ENCODE measurements at regions not wholly inside any gene's neighbourhood (a gene's known extent, or its start where the extent isn't known, plus 50 kb on each side); places are given as distances from the start of the nearest gene placed in this dataset.

DNA sequence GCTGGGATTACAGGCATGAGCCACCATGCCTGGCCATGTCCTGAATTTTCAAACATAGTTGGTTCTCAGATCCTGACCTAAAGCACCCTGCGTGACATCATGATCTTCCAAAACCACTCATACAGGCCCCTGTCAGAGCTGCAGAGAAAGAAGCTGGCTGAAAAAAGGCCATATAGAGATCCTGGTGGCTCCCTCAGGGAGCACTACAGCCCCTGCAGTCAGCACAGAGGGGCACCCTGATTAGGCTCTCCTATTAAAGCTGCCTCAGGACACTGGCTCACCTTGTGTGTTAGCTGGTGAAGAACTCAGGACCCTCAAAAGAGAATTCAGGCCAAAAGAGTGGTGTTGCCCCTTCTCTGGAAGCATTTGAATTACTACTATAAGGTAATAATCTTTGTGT is 249.7 kb upstream of the MCTP2 start:
- no peak for DNase-seq (ENCODE audit: low read depth, low spot score)
- in situ Hi-C loops (cut with HindIII; ENCODE audit: low sequenced_read_pairs) = no loop called here
- no peak overlapping the region for H3K4me3 ChIP-seq (ENCODE audit: low read depth, low read length)
- TF ChIP-seq, protein P1, sequence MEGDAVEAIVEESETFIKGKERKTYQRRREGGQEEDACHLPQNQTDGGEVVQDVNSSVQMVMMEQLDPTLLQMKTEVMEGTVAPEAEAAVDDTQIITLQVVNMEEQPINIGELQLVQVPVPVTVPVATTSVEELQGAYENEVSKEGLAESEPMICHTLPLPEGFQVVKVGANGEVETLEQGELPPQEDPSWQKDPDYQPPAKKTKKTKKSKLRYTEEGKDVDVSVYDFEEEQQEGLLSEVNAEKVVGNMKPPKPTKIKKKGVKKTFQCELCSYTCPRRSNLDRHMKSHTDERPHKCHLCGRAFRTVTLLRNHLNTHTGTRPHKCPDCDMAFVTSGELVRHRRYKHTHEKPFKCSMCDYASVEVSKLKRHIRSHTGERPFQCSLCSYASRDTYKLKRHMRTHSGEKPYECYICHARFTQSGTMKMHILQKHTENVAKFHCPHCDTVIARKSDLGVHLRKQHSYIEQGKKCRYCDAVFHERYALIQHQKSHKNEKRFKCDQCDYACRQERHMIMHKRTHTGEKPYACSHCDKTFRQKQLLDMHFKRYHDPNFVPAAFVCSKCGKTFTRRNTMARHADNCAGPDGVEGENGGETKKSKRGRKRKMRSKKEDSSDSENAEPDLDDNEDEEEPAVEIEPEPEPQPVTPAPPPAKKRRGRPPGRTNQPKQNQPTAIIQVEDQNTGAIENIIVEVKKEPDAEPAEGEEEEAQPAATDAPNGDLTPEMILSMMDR (IDR thresholded peaks at IDR 0.05; ENCODE audit: low read depth, low read length) = no peak

DNA sequence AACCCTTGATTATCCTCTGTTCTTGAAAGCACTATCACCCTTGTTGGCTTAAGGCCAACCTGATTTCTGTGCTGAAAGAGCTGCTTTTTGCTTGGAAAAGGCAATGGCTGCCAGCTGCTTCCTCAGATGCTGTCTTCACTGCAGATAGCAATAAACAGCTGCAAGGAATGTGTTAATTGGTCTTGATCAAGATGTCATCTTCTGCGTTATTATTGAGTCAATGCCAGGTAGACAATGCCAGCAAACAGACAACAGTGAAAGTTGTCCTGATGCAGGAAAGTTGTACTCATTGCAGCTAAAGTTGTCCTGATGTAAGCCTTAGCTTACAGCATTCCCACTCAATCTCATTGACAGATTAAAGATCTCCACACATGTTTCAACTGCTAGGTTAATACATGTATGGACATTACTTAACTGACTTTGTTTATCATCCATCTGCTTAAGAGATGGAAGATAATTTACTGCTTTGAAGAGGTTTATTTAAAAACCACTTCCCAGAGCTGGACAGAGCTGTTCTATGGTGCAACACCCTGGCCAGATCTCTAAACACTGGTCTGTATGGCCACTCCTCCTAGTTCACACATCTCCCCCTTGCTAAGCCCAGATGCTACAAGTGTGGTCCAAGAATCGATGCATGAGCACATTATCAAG is 251.0 kb upstream of the MCTP2 start:
- in situ Hi-C loops (cut with HindIII; ENCODE audit: low sequenced_read_pairs) = no loop called here

DNA sequence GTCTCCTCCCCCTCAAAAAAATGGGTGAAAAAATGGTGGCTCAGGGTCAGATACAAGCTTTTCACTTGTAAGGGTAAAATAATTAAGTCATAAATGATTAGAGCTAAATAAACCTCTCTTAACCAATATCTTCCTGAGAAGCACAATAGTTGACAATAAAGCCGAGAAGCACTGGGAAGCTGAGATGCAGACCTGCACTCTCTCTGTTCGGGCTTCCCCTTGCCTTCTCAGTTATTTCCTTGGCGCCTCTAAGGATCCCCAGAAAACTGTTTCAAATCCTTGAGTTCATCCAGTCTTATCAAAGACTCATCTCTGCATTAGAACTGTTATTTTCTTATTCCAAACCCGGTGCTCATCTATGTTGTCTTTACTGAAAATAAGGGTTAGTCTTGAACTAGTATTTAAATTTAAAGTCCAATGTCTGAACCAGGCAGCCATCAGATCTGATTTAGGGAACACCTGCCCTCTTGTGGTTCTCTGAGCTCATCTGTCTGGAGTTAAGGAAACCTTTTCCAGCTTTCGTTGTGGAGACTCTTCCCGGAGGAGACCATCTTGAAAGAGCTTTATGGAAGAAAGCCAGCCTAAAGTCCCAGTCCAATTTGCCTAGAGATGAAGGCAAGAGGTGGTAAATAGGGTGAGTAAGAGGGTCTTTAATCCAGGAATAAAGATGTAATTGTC is 256.4 kb upstream of the MCTP2 start:
- H3K4me3 ChIP-seq (ENCODE audit: low read depth, low read length) = no peak overlapping the region
- peak; percentile 53 for DNase-seq (ENCODE audit: low read depth, low spot score)
- in situ Hi-C loops (cut with HindIII; ENCODE audit: low sequenced_read_pairs) = no loop called here
- TF ChIP-seq, protein P1 (IDR thresholded peaks at IDR 0.05; ENCODE audit: low read depth, low read length) = peak; percentile 53

More for the DNA sequence above, 251.0 kb upstream of the MCTP2 start:
- no peak overlapping the region for H3K4me3 ChIP-seq (ENCODE audit: low read depth, low read length)
- TF ChIP-seq, protein P1 (IDR thresholded peaks at IDR 0.05; ENCODE audit: low read depth, low read length) = no peak
- no peak for DNase-seq (ENCODE audit: low read depth, low spot score)

DNA sequence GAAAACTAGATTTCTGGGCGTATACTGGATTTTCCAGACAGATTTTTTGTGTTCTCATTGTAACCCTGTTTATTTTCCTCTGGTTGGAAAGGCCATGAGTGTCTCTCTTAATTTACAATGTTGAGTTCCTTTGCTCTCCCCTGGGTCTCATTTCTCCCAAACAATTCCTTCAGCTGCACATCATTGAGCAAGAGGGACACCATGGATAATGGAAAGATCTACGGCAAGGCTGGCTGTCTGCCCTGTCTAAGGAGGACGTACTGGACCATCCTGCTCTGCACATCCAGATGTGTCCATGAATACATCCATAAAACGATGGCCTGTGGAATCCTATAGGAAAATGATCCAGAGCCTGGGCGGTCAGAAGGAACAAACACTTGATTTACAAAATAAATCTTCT is 258.1 kb upstream of the MCTP2 start:
- no peak overlapping the region for H3K4me3 ChIP-seq (ENCODE audit: low read depth, low read length)
- TF ChIP-seq, protein P1 (IDR thresholded peaks at IDR 0.05; ENCODE audit: low read depth, low read length) = no peak
- DNase-seq (ENCODE audit: low read depth, low spot score) = no peak
- in situ Hi-C loops (cut with HindIII; ENCODE audit: low sequenced_read_pairs) = no loop called here

DNA sequence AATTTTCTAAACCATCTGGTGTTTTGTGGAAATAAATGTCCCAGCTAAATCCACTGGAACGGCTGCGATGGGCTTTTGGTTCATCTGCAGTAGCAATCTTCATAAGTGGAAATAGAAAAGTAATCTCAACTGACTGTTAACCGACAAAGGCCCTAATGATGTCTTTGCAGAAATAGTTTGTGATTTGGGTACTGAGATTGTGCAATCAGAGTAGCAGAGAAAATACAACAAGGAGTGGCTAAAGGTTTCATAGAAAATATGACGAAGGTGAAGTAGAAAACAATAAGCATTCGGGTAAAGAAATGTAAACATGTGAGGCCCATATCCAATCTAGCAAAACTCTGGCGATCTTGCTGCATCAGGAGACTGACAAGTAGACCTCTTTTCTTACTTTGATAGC is 262.6 kb upstream of the MCTP2 start:
- TF ChIP-seq, protein P1 (IDR thresholded peaks at IDR 0.05; ENCODE audit: low read depth, low read length) = no peak
- in situ Hi-C loops (cut with HindIII; ENCODE audit: low sequenced_read_pairs) = no loop called here
- DNase-seq (ENCODE audit: low read depth, low spot score) = no peak
- no peak overlapping the region for H3K4me3 ChIP-seq (ENCODE audit: low read depth, low read length)

DNA sequence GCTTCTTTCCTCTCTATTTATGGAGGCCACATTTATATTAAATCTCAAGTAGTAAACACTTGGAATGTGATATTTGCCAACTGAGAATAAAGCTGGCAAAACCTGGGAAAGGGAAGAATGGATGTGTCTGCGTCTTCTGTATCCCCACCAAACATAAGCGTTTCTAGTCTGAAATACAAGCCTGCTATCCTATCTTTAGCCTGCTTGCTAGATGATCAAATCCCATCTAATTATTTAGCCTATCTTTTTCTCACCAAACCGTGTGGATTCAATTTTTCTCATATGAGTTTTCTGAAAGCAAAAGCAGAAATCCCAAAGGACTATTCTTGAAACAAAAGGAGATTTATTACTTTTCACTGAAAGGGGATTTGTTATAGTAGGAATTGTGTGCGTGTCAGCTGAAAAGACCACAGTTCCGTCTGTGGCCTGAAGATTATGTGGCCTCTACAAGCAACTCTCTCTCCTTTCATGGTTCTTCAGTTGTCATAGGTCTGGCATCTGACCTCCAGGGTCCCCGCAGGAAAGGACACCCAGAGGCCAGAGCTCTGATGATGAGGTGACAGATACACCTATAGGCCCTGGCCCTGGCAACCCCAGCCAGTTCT is 266.0 kb upstream of the MCTP2 start:
- DNase-seq (ENCODE audit: low read depth, low spot score) = no peak
- H3K4me3 ChIP-seq (ENCODE audit: low read depth, low read length) = no peak overlapping the region
- TF ChIP-seq, protein P1 (IDR thresholded peaks at IDR 0.05; ENCODE audit: low read depth, low read length) = no peak
- in situ Hi-C loops (cut with HindIII; ENCODE audit: low sequenced_read_pairs) = no loop called here
